ENCODE measurements at regions not wholly inside any gene's neighbourhood (a gene's known extent, or its start where the extent isn't known, plus 50 kb on each side); places are given as distances from the start of the nearest gene placed in this dataset.

- Histone ChIP-seq H3K4me3 (ENCODE audit: low read depth in 1 of 3, low read length in 3 of 3) (no peak overlapping the region), H3K9ac (ENCODE audit: low read depth in 1 of 2, low read length in 2 of 2) (no peak overlapping the region), H3K4me1 (ENCODE audit: control insufficient read depth in 4 of 4, insufficient read depth in 4 of 4, low read length in 3 of 4) (no peaks in the 10 kb centered on the region), H3K27ac (ENCODE audit: low read depth in 1 of 2, low read length in 2 of 2) (no peak overlapping the region), H3K36me3 (ENCODE audit: control insufficient read depth in 4 of 4, insufficient read depth in 3 of 4, low read depth in 1 of 4, low read length in 3 of 4) (no peaks in the 10 kb centered on the region), H3K9me3 (ENCODE audit: control insufficient read depth in 4 of 4, low read length in 3 of 4) (no peaks in the 10 kb centered on the region), H3K27me3 (ENCODE audit: control insufficient read depth in 4 of 4, insufficient read depth in 4 of 4, low read length in 3 of 4) (no peaks in the 10 kb centered on the region)
- 95% methylated on average over 2 of the region's 2 CpGs for WGBS
- DNase-seq (ENCODE audit: low spot score): no peak
- no peak for TF ChIP-seq MAX (IDR thresholded peaks at IDR 0.05)
- TF ChIP-seq ZBTB33 (IDR thresholded peaks at IDR 0.05): no peak
- no peak for TF ChIP-seq ATF3 (IDR thresholded peaks at IDR 0.05)
- no peak for TF ChIP-seq HNF4A (conservative IDR thresholded peaks at IDR 0.05)
Observed at GRCh38 chr7:67794544-67794943, 797.9 kb downstream of the TYW1 start.

DNA sequence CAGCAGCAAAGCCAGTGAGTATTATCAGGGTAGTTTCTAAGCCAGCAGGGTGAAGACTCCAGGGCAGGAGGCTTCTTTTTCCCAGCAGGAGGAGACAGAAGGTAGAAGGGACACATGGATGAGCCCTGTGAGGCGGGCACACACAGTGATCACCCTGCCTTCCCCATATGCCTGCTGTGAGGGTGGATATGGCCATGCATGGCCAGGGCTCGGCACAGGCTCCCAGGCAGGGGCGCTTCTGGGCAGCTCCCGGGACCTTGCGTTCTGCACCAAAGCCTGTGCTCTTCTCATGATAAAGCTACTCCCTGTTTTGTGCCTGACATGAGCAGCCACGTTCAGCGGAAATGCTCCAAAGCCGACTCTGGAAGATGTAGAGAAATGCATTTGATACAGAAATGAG, 807.2 kb downstream of the TYW1 start:
- H3K36me3 ChIP-seq (ENCODE audit: control insufficient read depth in 4 of 4, insufficient read depth in 3 of 4, low read depth in 1 of 4, low read length in 3 of 4): no peaks in the 10 kb centered on the region
- TF ChIP-seq TAF1 (conservative IDR thresholded peaks at IDR 0.05) (no peak), REST (IDR thresholded peaks at IDR 0.05) (no peak), RXRA (IDR thresholded peaks at IDR 0.05) (no peak), SP1 (IDR thresholded peaks at IDR 0.05) (no peak), MAX (IDR thresholded peaks at IDR 0.05) (no peak), FOXA2 (IDR thresholded peaks at IDR 0.05) (no peak), HNF4A (conservative IDR thresholded peaks at IDR 0.05) (no peak), NR2F2 (IDR thresholded peaks at IDR 0.05) (no peak), EGR1 (IDR thresholded peaks at IDR 0.05; ENCODE audit: low read depth in 2 of 2) (no peak), RAD21 (IDR thresholded peaks at IDR 0.05) (no peak), GABPA (IDR thresholded peaks at IDR 0.05 in 1 of 2, conservative IDR thresholded peaks at IDR 0.05 in 1 of 2) (no peak), ZBTB33 (IDR thresholded peaks at IDR 0.05) (no peak), HNF4G (IDR thresholded peaks at IDR 0.05) (no peak), FOXA1 (IDR thresholded peaks at IDR 0.05) (no peak), YY1 (IDR thresholded peaks at IDR 0.05) (no peak), ATF3 (IDR thresholded peaks at IDR 0.05) (no peak), JUND (IDR thresholded peaks at IDR 0.05) (no peak)
- TF ChIP-seq, protein P1, sequence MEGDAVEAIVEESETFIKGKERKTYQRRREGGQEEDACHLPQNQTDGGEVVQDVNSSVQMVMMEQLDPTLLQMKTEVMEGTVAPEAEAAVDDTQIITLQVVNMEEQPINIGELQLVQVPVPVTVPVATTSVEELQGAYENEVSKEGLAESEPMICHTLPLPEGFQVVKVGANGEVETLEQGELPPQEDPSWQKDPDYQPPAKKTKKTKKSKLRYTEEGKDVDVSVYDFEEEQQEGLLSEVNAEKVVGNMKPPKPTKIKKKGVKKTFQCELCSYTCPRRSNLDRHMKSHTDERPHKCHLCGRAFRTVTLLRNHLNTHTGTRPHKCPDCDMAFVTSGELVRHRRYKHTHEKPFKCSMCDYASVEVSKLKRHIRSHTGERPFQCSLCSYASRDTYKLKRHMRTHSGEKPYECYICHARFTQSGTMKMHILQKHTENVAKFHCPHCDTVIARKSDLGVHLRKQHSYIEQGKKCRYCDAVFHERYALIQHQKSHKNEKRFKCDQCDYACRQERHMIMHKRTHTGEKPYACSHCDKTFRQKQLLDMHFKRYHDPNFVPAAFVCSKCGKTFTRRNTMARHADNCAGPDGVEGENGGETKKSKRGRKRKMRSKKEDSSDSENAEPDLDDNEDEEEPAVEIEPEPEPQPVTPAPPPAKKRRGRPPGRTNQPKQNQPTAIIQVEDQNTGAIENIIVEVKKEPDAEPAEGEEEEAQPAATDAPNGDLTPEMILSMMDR (IDR thresholded peaks at IDR 0.05; ENCODE audit: low read depth, low read length, missing input control): no peak
- no peak overlapping the region for H3K27ac ChIP-seq (ENCODE audit: low read depth in 1 of 2, low read length in 2 of 2)
- no peaks in the 10 kb centered on the region for H3K27me3 ChIP-seq (ENCODE audit: control insufficient read depth in 4 of 4, insufficient read depth in 4 of 4, low read length in 3 of 4)
- WGBS: 83% methylated on average over 8 of the region's 8 CpGs
- H3K9me3 ChIP-seq (ENCODE audit: control insufficient read depth in 4 of 4, low read length in 3 of 4): no peaks in the 10 kb centered on the region
- DNase-seq (ENCODE audit: low spot score): no peak
- no peak overlapping the region for H3K4me3 ChIP-seq (ENCODE audit: low read depth in 1 of 3, low read length in 3 of 3)
- H3K9ac ChIP-seq (ENCODE audit: low read depth in 1 of 2, low read length in 2 of 2): no peak overlapping the region
- H3K4me1 ChIP-seq (ENCODE audit: control insufficient read depth in 4 of 4, insufficient read depth in 4 of 4, low read length in 3 of 4): no peaks in the 10 kb centered on the region
